ENCODE measurements at regions not wholly inside any gene's neighbourhood (a gene's known extent, or its start where the extent isn't known, plus 50 kb on each side); places are given as distances from the start of the nearest gene placed in this dataset.

GRCh38 chr11:116229236-116229970 is 543.4 kb downstream of the BUD13 start:
- no peak for ATAC-seq
- TF ChIP-seq TCF4 (CRISPR knock-in tag; IDR thresholded peaks at IDR 0.05; ENCODE audit: borderline replicate concordance) (no peak), RARB (CRISPR knock-in tag; IDR thresholded peaks at IDR 0.05) (no peak), BACH2 (CRISPR knock-in tag; IDR thresholded peaks at IDR 0.05; ENCODE audit: borderline replicate concordance) (no peak), ZC3H10 (CRISPR knock-in tag; IDR thresholded peaks at IDR 0.05) (no peak), OSR1 (CRISPR knock-in tag; IDR thresholded peaks at IDR 0.05) (no peak), ZNF565 (CRISPR knock-in tag; conservative IDR thresholded peaks at IDR 0.05; ENCODE audit: low read depth) (no peak), PATZ1 (CRISPR knock-in tag; IDR thresholded peaks at IDR 0.05; ENCODE audit: borderline replicate concordance) (no peak)

GRCh38 chr11:116226731-116227130 is 546.1 kb downstream of the BUD13 start:
- no peak for ATAC-seq
- TF ChIP-seq ARNTL (CRISPR knock-in tag; IDR thresholded peaks at IDR 0.05; ENCODE audit: borderline replicate concordance, low read depth), result no peak
- no peak for TF ChIP-seq PATZ1 (CRISPR knock-in tag; IDR thresholded peaks at IDR 0.05; ENCODE audit: borderline replicate concordance)
- no peak for TF ChIP-seq POU6F1 (CRISPR knock-in tag; IDR thresholded peaks at IDR 0.05; ENCODE audit: borderline replicate concordance, low read depth)
- TF ChIP-seq PPARA (CRISPR knock-in tag; IDR thresholded peaks at IDR 0.05; ENCODE audit: borderline replicate concordance), result no peak
- no peak for TF ChIP-seq ZFP3 (CRISPR knock-in tag; IDR thresholded peaks at IDR 0.05)
- TF ChIP-seq OSR1 (CRISPR knock-in tag; IDR thresholded peaks at IDR 0.05), result no peak
- no peak for TF ChIP-seq CREB5 (CRISPR knock-in tag; IDR thresholded peaks at IDR 0.05; ENCODE audit: low read depth)

GRCh38 chr11:116225784-116226585 is 546.8 kb downstream of the BUD13 start:
- ATAC-seq, result no peak
- TF ChIP-seq POU6F1 (CRISPR knock-in tag; IDR thresholded peaks at IDR 0.05; ENCODE audit: borderline replicate concordance, low read depth) (no peak), TSHZ2 (CRISPR knock-in tag; IDR thresholded peaks at IDR 0.05) (no peak), ZFP30 (CRISPR knock-in tag; IDR thresholded peaks at IDR 0.05) (no peak), RARB (CRISPR knock-in tag; IDR thresholded peaks at IDR 0.05) (no peak), PATZ1 (CRISPR knock-in tag; IDR thresholded peaks at IDR 0.05; ENCODE audit: borderline replicate concordance) (no peak), ARNTL (CRISPR knock-in tag; IDR thresholded peaks at IDR 0.05; ENCODE audit: borderline replicate concordance, low read depth) (no peak), GLIS3 (CRISPR knock-in tag; IDR thresholded peaks at IDR 0.05) (no peak), ZNF70 (CRISPR knock-in tag; IDR thresholded peaks at IDR 0.05) (no peak), BACH2 (CRISPR knock-in tag; IDR thresholded peaks at IDR 0.05; ENCODE audit: borderline replicate concordance) (no peak), TCF4 (CRISPR knock-in tag; IDR thresholded peaks at IDR 0.05; ENCODE audit: borderline replicate concordance) (no peak), TOX (CRISPR knock-in tag; IDR thresholded peaks at IDR 0.05; ENCODE audit: borderline replicate concordance) (no peak), ZNF8 (CRISPR knock-in tag; IDR thresholded peaks at IDR 0.05) (no peak), PPARA (CRISPR knock-in tag; IDR thresholded peaks at IDR 0.05; ENCODE audit: borderline replicate concordance) (no peak), ZNF565 (CRISPR knock-in tag; conservative IDR thresholded peaks at IDR 0.05; ENCODE audit: low read depth) (no peak), ESRRG (CRISPR knock-in tag; IDR thresholded peaks at IDR 0.05) (no peak), ZC3H10 (CRISPR knock-in tag; IDR thresholded peaks at IDR 0.05) (no peak), CREB5 (CRISPR knock-in tag; IDR thresholded peaks at IDR 0.05; ENCODE audit: low read depth) (no peak)
